Prostate gland (tissue), 2 donors: ENCODE measurements at regions not wholly inside any gene's neighbourhood (a gene's known extent, or its start where the extent isn't known, plus 50 kb on each side); places are given as distances from the start of the nearest gene placed in this dataset.

Source experiments
- DNase-seq: peaks from one replicate; pipeline ENCODE4 v3.0.0-alpha.2; 2019; ENCODE audit warnings: low spot score
- H3K27ac ChIP-seq, 2 donors: fragments of 200-600 bp; sonication (generic); 2 replicates each; pipeline ENCODE4 v1.5.1; 2017 to 2019
- H3K27me3 ChIP-seq: fragments of 200-600 bp; sonication (generic); replicated peaks from 2 replicates; pipeline ENCODE4 v1.5.1; 2019; ENCODE audit not compliant: insufficient read depth
- H3K36me3 ChIP-seq, 2 donors: fragments of 200-600 bp; sonication (generic); 1 replicate in 1 of 2; 2 replicates in 1 of 2; pipeline versions ENCODE4 v1.5.1 to v1.8.1; 2017 to 2019
- H3K4me1 ChIP-seq: fragments of 200-600 bp; sonication (generic); replicated peaks from 2 replicates; pipeline ENCODE4 v1.5.1; 2019
- H3K4me3 ChIP-seq, 2 donors: fragments of 200-600 bp; sonication (generic); 2 replicates each; pipeline ENCODE4 v1.5.1; 2017 to 2019
- H3K9me3 ChIP-seq: fragments of 200-600 bp; sonication (generic); 2 replicates; pipeline ENCODE4 v1.5.1; 2017
- POLR2A ChIP-seq: fragments of 450-650 bp; IDR thresholded peaks from one replicate; pipeline ENCODE4 v1.6.1; 2016; ENCODE audit warnings: antibody characterized with exemption, mild to moderate bottlenecking
- POLR2AphosphoS5 ChIP-seq: sonication (generic); formaldehyde crosslinking; IDR thresholded peaks from one replicate; pipeline ENCODE4 v1.6.1; 2017; ENCODE audit warnings: antibody characterized with exemption
- whole genome bisulfite sequencing: methylation state at CpG from one replicate; pipeline ENCODE4 v1.1.5; 2018; 5-methylcytosine and 5-hydroxymethylcytosine counted together
- intact Hi-C: fragments of 100-400 bp; cut with DNase I; formaldehyde crosslinking; loops from one replicate; pipeline ENCODE4 v1.14.2; 2022
- TF ChIP-seq, protein P1 (sequence below), 4 experiments: fragments of 200-600 bp in 2 of 4; fragments of 450-650 bp in 2 of 4; sonication (generic) in 2 of 4; IDR thresholded peaks; 1 replicate in 3 of 4; 2 replicates in 1 of 4; pipeline ENCODE4 v1.5.1; 2016 to 2019; ENCODE audit warnings: antibody characterized with exemption in 4 of 4, mild to moderate bottlenecking in 2 of 4, moderate library complexity in 2 of 4

DNA sequence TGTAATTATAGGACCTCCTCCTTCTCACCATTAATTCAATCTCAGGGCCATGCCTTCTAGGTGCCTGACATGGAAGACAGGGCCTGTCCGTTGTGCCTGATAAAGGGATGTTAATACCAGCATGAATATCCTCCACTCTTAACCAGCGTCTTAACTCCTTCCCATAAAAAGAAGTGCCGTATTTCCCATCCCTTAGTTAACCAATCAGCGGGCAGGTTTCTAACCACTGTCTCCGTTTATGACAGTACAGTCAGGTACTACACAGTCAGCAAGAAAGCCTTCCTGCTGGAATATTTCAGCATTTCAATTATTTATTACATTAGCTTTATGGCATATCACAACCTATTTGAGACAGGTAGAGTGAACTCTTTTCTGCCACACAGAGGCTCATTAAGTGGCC is 308.6 kb upstream of the FZD8 start:
- intact Hi-C loops = no loop called here

DNA sequence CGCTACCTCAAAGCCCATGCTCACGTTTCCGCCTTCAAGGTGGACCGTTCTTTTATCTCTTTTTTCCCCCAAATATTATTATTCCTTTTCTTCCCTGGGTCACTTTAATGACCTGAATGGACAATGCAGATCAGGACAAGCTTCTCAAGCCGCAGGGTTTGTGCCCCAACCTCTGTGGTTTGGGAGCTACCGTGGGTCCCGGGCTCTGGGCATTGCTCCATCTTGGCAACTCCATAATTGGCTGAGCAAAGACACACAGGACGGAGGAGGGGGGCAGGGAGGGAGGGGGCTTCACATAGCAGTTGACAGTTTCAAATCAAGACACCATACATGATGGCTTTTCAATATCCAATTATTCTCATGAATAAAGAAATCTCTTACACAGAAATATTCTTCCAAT is 308.1 kb upstream of the FZD8 start:
- Histone ChIP-seq H3K36me3 (no peaks in the 10 kb centered on the region), H3K27me3 (no peaks in the 10 kb centered on the region)

More for the DNA sequence above, 308.6 kb upstream of the FZD8 start:
- Histone ChIP-seq H3K27ac (no peak overlapping the region), H3K9me3 (no peaks in the 10 kb centered on the region), H3K27me3 (no peaks in the 10 kb centered on the region), H3K4me3 (no peak overlapping the region), H3K36me3 (no peaks in the 10 kb centered on the region), H3K4me1 (no peaks in the 10 kb centered on the region)
- WGBS = 56% methylated on average over 5 of the region's 5 CpGs
- DNase-seq = no peak
- TF ChIP-seq, protein P1, sequence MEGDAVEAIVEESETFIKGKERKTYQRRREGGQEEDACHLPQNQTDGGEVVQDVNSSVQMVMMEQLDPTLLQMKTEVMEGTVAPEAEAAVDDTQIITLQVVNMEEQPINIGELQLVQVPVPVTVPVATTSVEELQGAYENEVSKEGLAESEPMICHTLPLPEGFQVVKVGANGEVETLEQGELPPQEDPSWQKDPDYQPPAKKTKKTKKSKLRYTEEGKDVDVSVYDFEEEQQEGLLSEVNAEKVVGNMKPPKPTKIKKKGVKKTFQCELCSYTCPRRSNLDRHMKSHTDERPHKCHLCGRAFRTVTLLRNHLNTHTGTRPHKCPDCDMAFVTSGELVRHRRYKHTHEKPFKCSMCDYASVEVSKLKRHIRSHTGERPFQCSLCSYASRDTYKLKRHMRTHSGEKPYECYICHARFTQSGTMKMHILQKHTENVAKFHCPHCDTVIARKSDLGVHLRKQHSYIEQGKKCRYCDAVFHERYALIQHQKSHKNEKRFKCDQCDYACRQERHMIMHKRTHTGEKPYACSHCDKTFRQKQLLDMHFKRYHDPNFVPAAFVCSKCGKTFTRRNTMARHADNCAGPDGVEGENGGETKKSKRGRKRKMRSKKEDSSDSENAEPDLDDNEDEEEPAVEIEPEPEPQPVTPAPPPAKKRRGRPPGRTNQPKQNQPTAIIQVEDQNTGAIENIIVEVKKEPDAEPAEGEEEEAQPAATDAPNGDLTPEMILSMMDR (IDR thresholded peaks at IDR 0.05) = no peak
- TF ChIP-seq POLR2A (no peak), POLR2AphosphoS5 (no peak)

DNA sequence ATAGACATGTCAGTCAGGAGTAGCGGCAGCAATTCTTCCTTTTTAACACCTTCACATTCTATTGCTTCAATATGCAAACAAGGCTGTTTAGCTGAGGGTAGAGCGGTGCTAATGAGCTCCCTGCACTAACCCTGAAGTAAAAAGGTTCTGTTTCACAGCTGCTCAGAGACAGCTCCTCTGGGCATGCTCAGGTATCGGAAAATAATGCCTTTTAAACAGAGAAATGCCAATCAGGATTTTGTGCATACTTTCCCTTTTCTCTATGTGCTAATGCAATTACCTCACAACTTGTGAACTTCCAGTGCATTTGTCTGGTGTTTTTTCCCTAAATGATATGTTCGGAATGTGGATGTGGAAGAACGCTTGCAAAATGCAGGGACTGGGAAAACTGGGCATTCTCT is 307.7 kb upstream of the FZD8 start:
- no peak overlapping the region for H3K4me3 ChIP-seq

More for the DNA sequence above, 308.1 kb upstream of the FZD8 start:
- 61% methylated on average over 8 of the region's 8 CpGs for WGBS
- Histone ChIP-seq H3K27ac (no peak overlapping the region), H3K4me3 (no peak overlapping the region), H3K9me3 (no peaks in the 10 kb centered on the region), H3K4me1 (no peaks in the 10 kb centered on the region)
- intact Hi-C loops = no loop called here
- TF ChIP-seq POLR2AphosphoS5 = no peak
- no peak for TF ChIP-seq POLR2A
- TF ChIP-seq, protein P1 (IDR thresholded peaks at IDR 0.05) = no peak
- no peak for DNase-seq

DNA sequence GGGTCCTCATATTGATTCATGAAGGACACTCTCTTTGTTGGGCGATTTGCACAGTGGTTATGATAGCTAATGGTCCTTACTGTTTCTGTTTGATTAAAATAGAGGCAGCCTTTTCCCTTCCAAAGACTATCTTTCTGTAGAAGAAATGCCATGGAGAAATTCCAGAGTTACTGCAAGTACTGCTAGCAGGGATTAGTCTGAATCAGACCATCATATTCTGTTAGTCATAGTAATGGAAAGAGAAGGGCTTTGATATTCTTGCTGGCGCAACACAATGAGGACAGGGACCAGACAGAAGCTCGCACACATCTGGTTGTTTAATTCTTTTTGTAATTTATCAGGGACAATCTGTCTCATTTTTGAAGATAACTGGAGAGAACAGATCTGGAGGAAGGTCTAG is 304.5 kb upstream of the FZD8 start:
- H3K9me3 ChIP-seq = no peaks in the 10 kb centered on the region
- no peak overlapping the region for H3K27ac ChIP-seq
- no peak for DNase-seq
- no peaks in the 10 kb centered on the region for H3K4me1 ChIP-seq
- H3K4me3 ChIP-seq = no peak overlapping the region
- H3K36me3 ChIP-seq = no peaks in the 10 kb centered on the region
- TF ChIP-seq, protein P1 (IDR thresholded peaks at IDR 0.05) = no peak
- TF ChIP-seq POLR2AphosphoS5 (no peak), POLR2A (no peak)
- intact Hi-C loops = no loop called here
- WGBS = 67% methylated on average over 3 of the region's 3 CpGs
- H3K27me3 ChIP-seq = no peaks in the 10 kb centered on the region

More for the DNA sequence above, 307.7 kb upstream of the FZD8 start:
- Histone ChIP-seq H3K9me3 (no peaks in the 10 kb centered on the region), H3K36me3 (no peaks in the 10 kb centered on the region), H3K27ac (no peak overlapping the region), H3K27me3 (no peaks in the 10 kb centered on the region), H3K4me1 (no peaks in the 10 kb centered on the region)
- 62% methylated on average over 5 of the region's 5 CpGs for WGBS
- TF ChIP-seq, protein P1 (IDR thresholded peaks at IDR 0.05) = no peak
- TF ChIP-seq POLR2AphosphoS5 (no peak), POLR2A (no peak)
- DNase-seq = no peak
- intact Hi-C loops = no loop called here

- no peaks in the 10 kb centered on the region for H3K9me3 ChIP-seq
- WGBS = 76% methylated on average over 3 of the region's 3 CpGs
- H3K27ac ChIP-seq = no peak overlapping the region
- no peak for DNase-seq
- no peaks in the 10 kb centered on the region for H3K27me3 ChIP-seq
- intact Hi-C loops = no loop called here
- TF ChIP-seq POLR2A (no peak), POLR2AphosphoS5 (no peak)
- H3K4me3 ChIP-seq = no peak overlapping the region
- H3K4me1 ChIP-seq = no peaks in the 10 kb centered on the region
- no peaks in the 10 kb centered on the region for H3K36me3 ChIP-seq
Observed at GRCh38 chr10:35942057-35942456, 300.0 kb upstream of the FZD8 start.
